ENCODE measurements at regions not wholly inside any gene's neighbourhood (a gene's known extent, or its start where the extent isn't known, plus 50 kb on each side); places are given as distances from the start of the nearest gene placed in this dataset.

DNA sequence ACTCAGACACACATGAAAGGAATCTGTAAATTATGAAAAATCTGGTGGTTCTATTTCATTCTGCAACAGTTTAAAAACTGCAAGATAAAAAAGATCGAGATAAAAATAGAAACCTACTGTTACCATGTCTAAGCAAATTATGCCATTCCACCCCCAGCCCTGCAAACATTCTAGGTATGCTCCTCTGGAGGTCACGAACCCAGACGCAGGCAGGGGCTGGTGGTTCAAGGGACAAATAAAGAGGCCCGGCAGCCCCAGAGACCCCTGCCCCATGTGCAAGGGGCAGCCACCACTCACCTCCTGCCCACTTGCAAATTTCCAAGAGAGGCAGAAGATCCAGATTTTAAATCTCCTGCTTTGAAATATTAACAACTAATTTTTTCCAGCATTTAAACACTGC lies 210.5 kb downstream of the ANAPC1 start:
- no peak for TF ChIP-seq CTCF (conservative IDR thresholded peaks at IDR 0.05; ENCODE audit: low read depth, low read length)
- TF ChIP-seq EZH2 (IDR thresholded peaks at IDR 0.05; ENCODE audit: low read length, unreplicated experiment), result no peak
- no peak for TF ChIP-seq EZH2phosphoT487 (IDR thresholded peaks at IDR 0.05; ENCODE audit: borderline replicate concordance, low read length)

Measured in PC-3 (cell line).